HCT116 (cell line): ENCODE measurements at regions not wholly inside any gene's neighbourhood (a gene's known extent, or its start where the extent isn't known, plus 50 kb on each side); places are given as distances from the start of the nearest gene placed in this dataset.

Source experiments
- ATAC-seq: fragments of 200-7000 bp; cut with Tn5 transposase; 2 replicates; pipeline ENCODE4 v1.9.1; 2020; ENCODE audit warnings: mild to moderate bottlenecking, moderate library complexity
- BruUV-seq: library from RNA; stranded (reverse); fragments of 400-500 nt; replicated peaks from 2 replicates; lab custom pipeline; 2021; lab: Mats Ljungman, UMichigan
- CTCF ChIA-PET: fragments of 300-600 bp; sonication (Branson Sonifier 250); formaldehyde crosslinking; loops from one replicate; lab custom pipeline; 2021; ENCODE audit warnings: antibody characterized with exemption; lab: Charles Lee
- POLR2A ChIA-PET: fragments of 300-600, 350-600 bp; sonication (Branson Sonifier 250); formaldehyde crosslinking; loops from one replicate; lab custom pipeline; 2021; ENCODE audit warnings: antibody characterized with exemption; lab: Charles Lee
- RAD21 ChIA-PET, 2 experiments: fragments of 300-600 bp; sonication (Branson Sonifier 250); formaldehyde crosslinking; loops; one replicate each; lab custom pipeline; 2023; ENCODE audit warnings: low total read pairs in 2 of 2; ENCODE audit not compliant: uncharacterized antibody in 2 of 2, unreplicated experiment in 2 of 2, low non-redundant PET in 1 of 2; lab: Charles Lee
- DNase-seq: peaks from one replicate; pipeline ENCODE4 v3.0.0-alpha.2; 2010; ENCODE audit warnings: low read depth, low spot score
- H2AFZ ChIP-seq: fragments of 200-600 bp; shearing (Covaris generic), sonication (generic); 2 replicates; pipeline ENCODE4 v1.6.1; 2017; ENCODE audit warnings: low read depth, mixed run types, mixed read lengths, antibody characterized with exemption, low read length; ENCODE audit not compliant: poor library complexity, severe bottlenecking
- H3K27ac ChIP-seq: 2 replicates; pipeline ENCODE4 v1.5.1; 2012; ENCODE audit warnings: low read depth, low read length
- H3K27me3 ChIP-seq: fragments of 200-600 bp; sonication (generic); 2 replicates; pipeline ENCODE4 v1.6.1; 2016; ENCODE audit warnings: mixed run types, low read length, mixed read lengths; ENCODE audit not compliant: insufficient read depth
- H3K36me3 ChIP-seq, 2 experiments: fragments of 200-500 bp in 1 of 2; fragments of 200-600 bp in 1 of 2; sonication (Bioruptor generic) in 1 of 2; sonication (generic) in 1 of 2; 2 replicates each; pipeline versions ENCODE4 v1.5.1 to v1.6.1; 2014 to 2016; ENCODE audit warnings: low read length in 2 of 2, inconsistent platforms in 1 of 2, mixed read lengths in 1 of 2, mixed run types in 1 of 2; ENCODE audit not compliant: insufficient read depth in 2 of 2, control insufficient read depth in 1 of 2
- H3K4me1 ChIP-seq, 2 experiments: fragments of 200-600 bp in 1 of 2; sonication (generic) in 1 of 2; 2 replicates each; pipeline versions ENCODE4 v1.5.1 to v1.6.1; 2012 to 2017; ENCODE audit warnings: low read length in 2 of 2, inconsistent platforms in 1 of 2, mild to moderate bottlenecking in 1 of 2, mixed read lengths in 1 of 2, mixed run types in 1 of 2, moderate library complexity in 1 of 2; ENCODE audit not compliant: insufficient read depth in 2 of 2, control insufficient read depth in 1 of 2
- H3K4me2 ChIP-seq: fragments of 200-600 bp; sonication (generic); 2 replicates; pipeline ENCODE4 v1.6.1; 2017; ENCODE audit warnings: mixed run types, low read length, mixed read lengths
- H3K4me3 ChIP-seq, 2 experiments: fragments of 200-600 bp in 1 of 2; sonication (generic) in 1 of 2; replicated peaks in 1 of 2; 2 replicates each; pipeline ENCODE4 v1.5.1; 2011 to 2016; ENCODE audit warnings: low read length in 2 of 2, control low read depth in 1 of 2, low read depth in 1 of 2, mild to moderate bottlenecking in 1 of 2, mixed read lengths in 1 of 2, mixed run types in 1 of 2
- H3K79me2 ChIP-seq: fragments of 200-600 bp; sonication (generic); 2 replicates; pipeline ENCODE4 v1.6.1; 2017; ENCODE audit warnings: mild to moderate bottlenecking, mixed run types, low read length, moderate library complexity, mixed read lengths; ENCODE audit not compliant: insufficient read depth
- H3K9ac ChIP-seq: fragments of 200-600 bp; sonication (generic); 2 replicates; pipeline ENCODE4 v1.6.1; 2016; ENCODE audit warnings: low read length, mixed read lengths
- H3K9me2 ChIP-seq: fragments of 200-600 bp; sonication (generic), shearing (Covaris generic); 2 replicates; pipeline ENCODE4 v1.6.1; 2017; ENCODE audit warnings: mixed run types, mild to moderate bottlenecking, moderate library complexity; ENCODE audit not compliant: insufficient read depth
- H3K9me3 ChIP-seq, 2 experiments: fragments of 200-500 bp in 1 of 2; fragments of 200-600 bp in 1 of 2; sonication (Bioruptor generic) in 1 of 2; sonication (generic) in 1 of 2; 2 replicates each; pipeline ENCODE4 v1.6.1; 2014 to 2017; ENCODE audit warnings: low read length in 2 of 2, mixed read lengths in 2 of 2, inconsistent platforms in 1 of 2, low read depth in 1 of 2, mild to moderate bottlenecking in 1 of 2, mixed run types in 1 of 2, moderate library complexity in 1 of 2; ENCODE audit not compliant: control insufficient read depth in 1 of 2, insufficient read depth in 1 of 2
- H4K20me1 ChIP-seq: fragments of 200-600 bp; sonication (generic), shearing (Covaris generic); 2 replicates; pipeline ENCODE4 v1.6.1; 2017; ENCODE audit warnings: mixed run types, mild to moderate bottlenecking, moderate library complexity; ENCODE audit not compliant: insufficient read depth
- CEBPB ChIP-seq: IDR thresholded peaks from 2 replicates; pipeline ENCODE4 v1.6.1; 2012; ENCODE audit warnings: low read depth
- EZH2 ChIP-seq: fragments of 200-600 bp; sonication (generic); IDR thresholded peaks from 2 replicates; pipeline ENCODE4 v1.6.1; 2017; ENCODE audit warnings: antibody characterized with exemption, mixed run types
- EZH2phosphoT487 ChIP-seq: fragments of 200-600 bp; IDR thresholded peaks from 2 replicates; pipeline ENCODE4 v1.6.1; 2018; ENCODE audit warnings: antibody characterized with exemption, borderline replicate concordance
- FOSL1 ChIP-seq: IDR thresholded peaks from 2 replicates; pipeline ENCODE4 v1.6.1; 2012; ENCODE audit warnings: low read depth
- JUND ChIP-seq: IDR thresholded peaks from 2 replicates; pipeline ENCODE4 v1.6.1; 2012
- POLR2A ChIP-seq: IDR thresholded peaks from 2 replicates; pipeline ENCODE4 v1.7.0; 2011; ENCODE audit warnings: borderline replicate concordance; ENCODE audit not compliant: insufficient read depth, insufficient read length; ENCODE audit errors: extremely low read depth
- POLR2AphosphoS5 ChIP-seq: IDR thresholded peaks from 2 replicates; pipeline ENCODE4 v1.6.1; 2011; ENCODE audit warnings: mild to moderate bottlenecking, low read depth, low read length, moderate library complexity
- SIN3A ChIP-seq: IDR thresholded peaks from 2 replicates; pipeline ENCODE4 v1.6.1; 2012; ENCODE audit warnings: low read depth
- SP1 ChIP-seq: IDR thresholded peaks from 2 replicates; pipeline ENCODE4 v1.6.1; 2012; ENCODE audit warnings: low read depth
- SRF ChIP-seq: IDR thresholded peaks from 2 replicates; pipeline ENCODE4 v1.6.1; 2012; ENCODE audit warnings: low read depth
- ZFX ChIP-seq: fragments of 450-650 bp; IDR thresholded peaks from 2 replicates; pipeline ENCODE4 v1.6.1; 2017
- ZNF274 ChIP-seq: fragments of 200-500 bp; sonication (Bioruptor generic); IDR thresholded peaks from 2 replicates; pipeline ENCODE4 v1.6.1; 2014; ENCODE audit warnings: mild to moderate bottlenecking, low read depth, low read length, inconsistent platforms
- intact Hi-C: fragments of 100-400 bp; cut with micrococcal nuclease; formaldehyde crosslinking; loops from 2 replicates; pipeline ENCODE4 v1.10.0; 2022
- TF ChIP-seq, protein P1 (sequence below): IDR thresholded peaks from 2 replicates; pipeline ENCODE4 v1.6.1; 2012; ENCODE audit warnings: low read depth
- TF ChIP-seq, protein P2 (sequence below): IDR thresholded peaks from 2 replicates; pipeline ENCODE4 v1.6.1; 2011; ENCODE audit warnings: mild to moderate bottlenecking, low read length, moderate library complexity; ENCODE audit not compliant: insufficient replicate concordance; ENCODE audit errors: extremely low read depth
- TF ChIP-seq, protein P3 (sequence below): IDR thresholded peaks from 2 replicates; pipeline ENCODE4 v1.6.1; 2012
- TF ChIP-seq, protein P4 (sequence below), 3 experiments: fragments of 200-600 bp in 1 of 3; sonication (generic) in 1 of 3; IDR thresholded peaks in 2 of 3; conservative IDR thresholded peaks in 1 of 3; 2 replicates each; pipeline ENCODE4 v1.5.1; 2012 to 2017; ENCODE audit warnings: low read depth in 2 of 3, low read length in 2 of 3, antibody characterized with exemption in 1 of 3, borderline replicate concordance in 1 of 3, control low read depth in 1 of 3, mild to moderate bottlenecking in 1 of 3, mixed read lengths in 1 of 3, mixed run types in 1 of 3, moderate library complexity in 1 of 3; ENCODE audit not compliant: insufficient read depth in 1 of 3

DNA sequence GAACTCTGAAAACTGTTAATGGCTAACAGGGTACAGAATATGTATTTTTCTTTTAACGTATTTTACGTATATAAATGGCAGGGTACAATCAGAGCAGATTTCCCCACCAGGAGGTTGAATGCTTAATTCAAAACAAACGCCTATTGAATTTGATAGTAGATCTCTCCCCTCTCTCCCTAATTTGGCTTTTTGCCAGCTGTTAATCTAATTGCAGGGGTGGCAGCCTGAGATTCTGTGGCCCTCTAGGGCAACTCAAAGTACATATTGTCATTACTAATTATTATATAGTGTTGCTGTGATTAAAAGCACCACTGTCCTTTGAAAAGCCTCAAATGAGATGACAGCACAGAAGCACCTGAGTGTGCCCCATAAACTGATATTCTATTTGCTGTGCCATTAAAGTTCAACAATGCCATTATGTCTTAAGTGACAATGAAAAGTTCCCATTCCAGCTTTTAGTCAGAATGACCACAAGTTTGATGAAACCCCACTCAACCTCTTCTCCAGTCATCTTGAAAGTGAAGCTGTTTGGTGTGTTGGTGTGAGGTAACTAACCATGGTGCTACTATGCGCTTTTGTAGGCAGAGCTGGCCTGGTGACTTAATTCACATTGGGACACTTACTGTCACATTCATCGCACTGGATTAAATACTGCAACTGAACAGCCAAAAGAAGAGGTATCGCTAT is 351.4 kb downstream of the KCNRG start:
- intact Hi-C loops, result no loop called here
- DNase-seq (no peak), ATAC-seq (no peak)
- Histone ChIP-seq H3K4me1 (no peaks in the 10 kb centered on the region), H3K9ac (no peak overlapping the region), H3K79me2 (no peaks in the 10 kb centered on the region), H3K4me3 (no peak overlapping the region), H3K27me3 (no peaks in the 10 kb centered on the region), H3K36me3 (no peaks in the 10 kb centered on the region), H4K20me1 (no peaks in the 10 kb centered on the region), H2AFZ (no peak overlapping the region), H3K9me2 (no peaks in the 10 kb centered on the region), H3K4me2 (no peak overlapping the region), H3K27ac (no peak overlapping the region), H3K9me3 (no peaks in the 10 kb centered on the region)
- BruUV-seq, result no TSS peak
- POLR2A ChIA-PET, result no interaction called here
- TF ChIP-seq ZFX, result no peak
- TF ChIP-seq, protein P1, sequence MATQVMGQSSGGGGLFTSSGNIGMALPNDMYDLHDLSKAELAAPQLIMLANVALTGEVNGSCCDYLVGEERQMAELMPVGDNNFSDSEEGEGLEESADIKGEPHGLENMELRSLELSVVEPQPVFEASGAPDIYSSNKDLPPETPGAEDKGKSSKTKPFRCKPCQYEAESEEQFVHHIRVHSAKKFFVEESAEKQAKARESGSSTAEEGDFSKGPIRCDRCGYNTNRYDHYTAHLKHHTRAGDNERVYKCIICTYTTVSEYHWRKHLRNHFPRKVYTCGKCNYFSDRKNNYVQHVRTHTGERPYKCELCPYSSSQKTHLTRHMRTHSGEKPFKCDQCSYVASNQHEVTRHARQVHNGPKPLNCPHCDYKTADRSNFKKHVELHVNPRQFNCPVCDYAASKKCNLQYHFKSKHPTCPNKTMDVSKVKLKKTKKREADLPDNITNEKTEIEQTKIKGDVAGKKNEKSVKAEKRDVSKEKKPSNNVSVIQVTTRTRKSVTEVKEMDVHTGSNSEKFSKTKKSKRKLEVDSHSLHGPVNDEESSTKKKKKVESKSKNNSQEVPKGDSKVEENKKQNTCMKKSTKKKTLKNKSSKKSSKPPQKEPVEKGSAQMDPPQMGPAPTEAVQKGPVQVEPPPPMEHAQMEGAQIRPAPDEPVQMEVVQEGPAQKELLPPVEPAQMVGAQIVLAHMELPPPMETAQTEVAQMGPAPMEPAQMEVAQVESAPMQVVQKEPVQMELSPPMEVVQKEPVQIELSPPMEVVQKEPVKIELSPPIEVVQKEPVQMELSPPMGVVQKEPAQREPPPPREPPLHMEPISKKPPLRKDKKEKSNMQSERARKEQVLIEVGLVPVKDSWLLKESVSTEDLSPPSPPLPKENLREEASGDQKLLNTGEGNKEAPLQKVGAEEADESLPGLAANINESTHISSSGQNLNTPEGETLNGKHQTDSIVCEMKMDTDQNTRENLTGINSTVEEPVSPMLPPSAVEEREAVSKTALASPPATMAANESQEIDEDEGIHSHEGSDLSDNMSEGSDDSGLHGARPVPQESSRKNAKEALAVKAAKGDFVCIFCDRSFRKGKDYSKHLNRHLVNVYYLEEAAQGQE, result no peak
- no peak for TF ChIP-seq JUND
- no peak for TF ChIP-seq SP1
- no peak for TF ChIP-seq POLR2A
- TF ChIP-seq, protein P2, sequence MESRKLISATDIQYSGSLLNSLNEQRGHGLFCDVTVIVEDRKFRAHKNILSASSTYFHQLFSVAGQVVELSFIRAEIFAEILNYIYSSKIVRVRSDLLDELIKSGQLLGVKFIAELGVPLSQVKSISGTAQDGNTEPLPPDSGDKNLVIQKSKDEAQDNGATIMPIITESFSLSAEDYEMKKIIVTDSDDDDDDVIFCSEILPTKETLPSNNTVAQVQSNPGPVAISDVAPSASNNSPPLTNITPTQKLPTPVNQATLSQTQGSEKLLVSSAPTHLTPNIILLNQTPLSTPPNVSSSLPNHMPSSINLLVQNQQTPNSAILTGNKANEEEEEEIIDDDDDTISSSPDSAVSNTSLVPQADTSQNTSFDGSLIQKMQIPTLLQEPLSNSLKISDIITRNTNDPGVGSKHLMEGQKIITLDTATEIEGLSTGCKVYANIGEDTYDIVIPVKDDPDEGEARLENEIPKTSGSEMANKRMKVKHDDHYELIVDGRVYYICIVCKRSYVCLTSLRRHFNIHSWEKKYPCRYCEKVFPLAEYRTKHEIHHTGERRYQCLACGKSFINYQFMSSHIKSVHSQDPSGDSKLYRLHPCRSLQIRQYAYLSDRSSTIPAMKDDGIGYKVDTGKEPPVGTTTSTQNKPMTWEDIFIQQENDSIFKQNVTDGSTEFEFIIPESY, result no peak
- TF ChIP-seq, protein P3, sequence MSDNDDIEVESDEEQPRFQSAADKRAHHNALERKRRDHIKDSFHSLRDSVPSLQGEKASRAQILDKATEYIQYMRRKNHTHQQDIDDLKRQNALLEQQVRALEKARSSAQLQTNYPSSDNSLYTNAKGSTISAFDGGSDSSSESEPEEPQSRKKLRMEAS, result no peak
- TF ChIP-seq EZH2, result no peak
- no peak for TF ChIP-seq SRF
- no peak for TF ChIP-seq EZH2phosphoT487
- TF ChIP-seq, protein P4, sequence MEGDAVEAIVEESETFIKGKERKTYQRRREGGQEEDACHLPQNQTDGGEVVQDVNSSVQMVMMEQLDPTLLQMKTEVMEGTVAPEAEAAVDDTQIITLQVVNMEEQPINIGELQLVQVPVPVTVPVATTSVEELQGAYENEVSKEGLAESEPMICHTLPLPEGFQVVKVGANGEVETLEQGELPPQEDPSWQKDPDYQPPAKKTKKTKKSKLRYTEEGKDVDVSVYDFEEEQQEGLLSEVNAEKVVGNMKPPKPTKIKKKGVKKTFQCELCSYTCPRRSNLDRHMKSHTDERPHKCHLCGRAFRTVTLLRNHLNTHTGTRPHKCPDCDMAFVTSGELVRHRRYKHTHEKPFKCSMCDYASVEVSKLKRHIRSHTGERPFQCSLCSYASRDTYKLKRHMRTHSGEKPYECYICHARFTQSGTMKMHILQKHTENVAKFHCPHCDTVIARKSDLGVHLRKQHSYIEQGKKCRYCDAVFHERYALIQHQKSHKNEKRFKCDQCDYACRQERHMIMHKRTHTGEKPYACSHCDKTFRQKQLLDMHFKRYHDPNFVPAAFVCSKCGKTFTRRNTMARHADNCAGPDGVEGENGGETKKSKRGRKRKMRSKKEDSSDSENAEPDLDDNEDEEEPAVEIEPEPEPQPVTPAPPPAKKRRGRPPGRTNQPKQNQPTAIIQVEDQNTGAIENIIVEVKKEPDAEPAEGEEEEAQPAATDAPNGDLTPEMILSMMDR (IDR thresholded peaks at IDR 0.05 in 2 of 3, conservative IDR thresholded peaks at IDR 0.05 in 1 of 3; ENCODE audit: borderline replicate concordance in 1 of 3, insufficient read depth in 1 of 3, low read depth in 2 of 3, low read length in 2 of 3), result no peak
- no peak for TF ChIP-seq FOSL1
- no peak for TF ChIP-seq ZNF274
- TF ChIP-seq SIN3A, result no peak
- TF ChIP-seq CEBPB, result no peak
- TF ChIP-seq POLR2AphosphoS5, result no peak
- CTCF ChIA-PET, result no interaction called here
- RAD21 ChIA-PET, result no interaction called here
